OCI-LY1 (cell line): ENCODE measurements at regions not wholly inside any gene's neighbourhood (a gene's known extent, or its start where the extent isn't known, plus 50 kb on each side); places are given as distances from the start of the nearest gene placed in this dataset.

Experiments
- H2AFZ ChIP-seq: fragments of 200-600 bp; sonication (generic), shearing (Covaris generic); 2 replicates; pipeline ENCODE4 v1.6.0; 2014; ENCODE audit warnings: antibody characterized with exemption, mild to moderate bottlenecking, low read length
- H3F3A ChIP-seq: fragments of 200-600 bp; sonication (generic), shearing (Covaris generic); 2 replicates; pipeline ENCODE4 v1.6.0; 2014; ENCODE audit warnings: mild to moderate bottlenecking, antibody characterized with exemption, low read length, moderate library complexity; ENCODE audit not compliant: insufficient read depth
- H3K27ac ChIP-seq: fragments of 200-600 bp; sonication (generic); 2 replicates; pipeline ENCODE4 v1.5.1; 2014; ENCODE audit warnings: low read length, mixed run types, mild to moderate bottlenecking, low read depth; ENCODE audit not compliant: poor library complexity, severe bottlenecking
- H3K27me3 ChIP-seq: fragments of 200-600 bp; sonication (generic); 2 replicates; pipeline ENCODE4 v1.6.0; 2014; ENCODE audit warnings: antibody characterized with exemption, mild to moderate bottlenecking, low read length, moderate library complexity; ENCODE audit not compliant: insufficient read depth
- H3K36me3 ChIP-seq: fragments of 200-600 bp; sonication (generic); 2 replicates; pipeline ENCODE4 v1.6.1; 2014; ENCODE audit warnings: mild to moderate bottlenecking, antibody characterized with exemption, low read length, moderate library complexity, mixed read lengths; ENCODE audit not compliant: insufficient read depth
- H3K4me1 ChIP-seq: fragments of 200-600 bp; sonication (generic); 2 replicates; pipeline ENCODE4 v1.5.1; 2014; ENCODE audit warnings: mild to moderate bottlenecking, low read length, moderate library complexity; ENCODE audit not compliant: insufficient read depth, severe bottlenecking
- H3K4me2 ChIP-seq: fragments of 200-600 bp; sonication (generic), shearing (Covaris generic); 2 replicates; pipeline ENCODE4 v1.6.1; 2014; ENCODE audit warnings: low read length
- H3K4me3 ChIP-seq: fragments of 200-600 bp; sonication (generic); 2 replicates; pipeline ENCODE4 v1.5.1; 2014; ENCODE audit warnings: low read length, low read depth, mild to moderate bottlenecking, mixed read lengths; ENCODE audit not compliant: poor library complexity, severe bottlenecking
- H3K79me2 ChIP-seq: fragments of 200-600 bp; shearing (Covaris generic); 2 replicates; pipeline ENCODE4 v1.6.1; 2016; ENCODE audit warnings: mixed run types, low read length, mixed read lengths; ENCODE audit not compliant: insufficient read depth
- H3K9ac ChIP-seq: fragments of 200-600 bp; sonication (generic), shearing (Covaris generic); 2 replicates; pipeline ENCODE4 v1.6.1; 2014; ENCODE audit warnings: mild to moderate bottlenecking, low read length, mixed read lengths
- H3K9me2 ChIP-seq: fragments of 200-600 bp; sonication (generic), shearing (Covaris generic); 2 replicates; pipeline ENCODE4 v1.6.1; 2014; ENCODE audit warnings: low read depth, mild to moderate bottlenecking, low read length, mixed read lengths
- H3K9me3 ChIP-seq: fragments of 200-600 bp; shearing (Covaris generic); 2 replicates; pipeline ENCODE4 v1.6.1; 2014; ENCODE audit warnings: low read length, mixed read lengths
- H4K20me1 ChIP-seq: fragments of 200-600 bp; sonication (generic), shearing (Covaris generic); 2 replicates; pipeline ENCODE4 v1.6.0; 2016; ENCODE audit warnings: mild to moderate bottlenecking, low read length; ENCODE audit not compliant: insufficient read depth
- EZH2 ChIP-seq: fragments of 200-600 bp; sonication (generic), shearing (Covaris generic); IDR thresholded peaks from 2 replicates; pipeline ENCODE4 v1.8.0; 2017; ENCODE audit warnings: borderline replicate concordance, mixed run types, mild to moderate bottlenecking, antibody characterized with exemption, low read length, moderate library complexity, mixed read lengths
- TF ChIP-seq, protein P1 (sequence below): fragments of 200-600 bp; sonication (generic), shearing (Covaris generic); IDR thresholded peaks from 2 replicates; pipeline ENCODE4 v1.5.1; 2017; ENCODE audit warnings: mild to moderate bottlenecking, antibody characterized with exemption, low read length, moderate library complexity, mixed read lengths

DNA sequence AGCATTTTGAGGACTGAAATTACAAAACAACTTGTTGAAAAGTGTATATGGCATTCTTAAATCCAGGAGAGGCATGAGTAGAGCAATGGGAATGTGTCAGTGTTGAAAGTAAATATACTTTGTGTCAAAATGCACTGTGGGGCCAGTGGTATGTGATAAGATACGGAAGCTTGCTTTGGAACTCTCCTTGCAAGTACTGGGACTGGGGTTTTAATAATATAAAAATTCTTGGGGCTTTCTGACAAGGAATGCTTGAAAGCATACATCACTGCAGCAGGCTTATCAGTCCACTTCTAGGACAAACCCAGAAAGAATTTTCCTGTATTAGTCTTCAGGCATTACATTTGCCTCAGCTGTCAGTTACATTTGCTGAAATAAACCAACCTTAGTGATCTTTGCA is 472.8 kb upstream of the FZD8 start:
- Histone ChIP-seq H3K79me2 (no peaks in the 10 kb centered on the region), H3K9me2 (no peaks in the 10 kb centered on the region)

DNA sequence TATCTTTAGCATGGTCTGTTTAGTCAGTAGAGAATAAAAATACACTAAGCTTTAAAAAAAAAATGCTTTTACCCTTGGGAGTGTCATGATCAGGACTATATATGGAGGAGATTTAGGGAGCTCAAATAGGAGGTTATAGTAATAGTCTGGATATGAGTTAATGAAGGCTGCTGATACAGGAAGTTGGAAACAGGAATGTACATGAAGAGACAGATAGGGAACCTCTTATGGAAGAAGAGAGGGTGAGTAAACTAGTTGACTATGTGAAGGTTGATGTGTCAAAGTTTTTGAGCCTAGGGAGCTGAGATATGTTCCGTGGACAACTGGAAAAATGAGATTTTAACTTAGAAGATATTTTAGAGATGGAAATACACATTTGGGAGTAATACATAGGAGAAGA is 472.0 kb upstream of the FZD8 start:
- no peak for TF ChIP-seq EZH2
- TF ChIP-seq, protein P1, sequence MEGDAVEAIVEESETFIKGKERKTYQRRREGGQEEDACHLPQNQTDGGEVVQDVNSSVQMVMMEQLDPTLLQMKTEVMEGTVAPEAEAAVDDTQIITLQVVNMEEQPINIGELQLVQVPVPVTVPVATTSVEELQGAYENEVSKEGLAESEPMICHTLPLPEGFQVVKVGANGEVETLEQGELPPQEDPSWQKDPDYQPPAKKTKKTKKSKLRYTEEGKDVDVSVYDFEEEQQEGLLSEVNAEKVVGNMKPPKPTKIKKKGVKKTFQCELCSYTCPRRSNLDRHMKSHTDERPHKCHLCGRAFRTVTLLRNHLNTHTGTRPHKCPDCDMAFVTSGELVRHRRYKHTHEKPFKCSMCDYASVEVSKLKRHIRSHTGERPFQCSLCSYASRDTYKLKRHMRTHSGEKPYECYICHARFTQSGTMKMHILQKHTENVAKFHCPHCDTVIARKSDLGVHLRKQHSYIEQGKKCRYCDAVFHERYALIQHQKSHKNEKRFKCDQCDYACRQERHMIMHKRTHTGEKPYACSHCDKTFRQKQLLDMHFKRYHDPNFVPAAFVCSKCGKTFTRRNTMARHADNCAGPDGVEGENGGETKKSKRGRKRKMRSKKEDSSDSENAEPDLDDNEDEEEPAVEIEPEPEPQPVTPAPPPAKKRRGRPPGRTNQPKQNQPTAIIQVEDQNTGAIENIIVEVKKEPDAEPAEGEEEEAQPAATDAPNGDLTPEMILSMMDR, result no peak
- Histone ChIP-seq H3K9me2 (no peaks in the 10 kb centered on the region), H3K27ac (no peak overlapping the region), H2AFZ (no peak overlapping the region), H3K9me3 (no peaks in the 10 kb centered on the region), H3K4me1 (no peaks in the 10 kb centered on the region), H3K27me3 (no peaks in the 10 kb centered on the region), H3K4me2 (no peak overlapping the region), H3K9ac (no peak overlapping the region), H3K4me3 (no peak overlapping the region), H3F3A (no peaks in the 10 kb centered on the region), H3K79me2 (no peaks in the 10 kb centered on the region), H3K36me3 (no peaks in the 10 kb centered on the region), H4K20me1 (no peaks in the 10 kb centered on the region)

More for the DNA sequence above, 472.8 kb upstream of the FZD8 start:
- no peak overlapping the region for H3K9ac ChIP-seq
- H3K4me2 ChIP-seq, result no peak overlapping the region
- no peaks in the 10 kb centered on the region for H3K4me1 ChIP-seq
- no peaks in the 10 kb centered on the region for H3K27me3 ChIP-seq
- H4K20me1 ChIP-seq, result no peaks in the 10 kb centered on the region
- H2AFZ ChIP-seq, result no peak overlapping the region
- no peaks in the 10 kb centered on the region for H3F3A ChIP-seq
- H3K36me3 ChIP-seq, result no peaks in the 10 kb centered on the region
- TF ChIP-seq, protein P1, result no peak
- no peak for TF ChIP-seq EZH2
- H3K9me3 ChIP-seq, result no peaks in the 10 kb centered on the region
- no peak overlapping the region for H3K4me3 ChIP-seq
- no peak overlapping the region for H3K27ac ChIP-seq

GRCh38 chr10:36111676-36112075 is 469.6 kb upstream of the FZD8 start:
- Histone ChIP-seq H3F3A (no peaks in the 10 kb centered on the region), H3K27me3 (no peaks in the 10 kb centered on the region), H2AFZ (no peak overlapping the region), H4K20me1 (no peaks in the 10 kb centered on the region), H3K36me3 (no peaks in the 10 kb centered on the region), H3K9me2 (no peaks in the 10 kb centered on the region), H3K27ac (no peak overlapping the region), H3K4me1 (no peaks in the 10 kb centered on the region), H3K4me3 (no peak overlapping the region), H3K9ac (no peak overlapping the region), H3K4me2 (no peak overlapping the region), H3K9me3 (no peaks in the 10 kb centered on the region), H3K79me2 (no peaks in the 10 kb centered on the region)
- TF ChIP-seq, protein P1, result no peak
- TF ChIP-seq EZH2, result no peak
